ENCODE measurements at regions not wholly inside any gene's neighbourhood (a gene's known extent, or its start where the extent isn't known, plus 50 kb on each side); places are given as distances from the start of the nearest gene placed in this dataset.

- H3K4me3 Mint-ChIP-seq = no peak overlapping the region
- Histone ChIP-seq H3K4me1 (ENCODE audit: control insufficient read depth, insufficient read depth, low read length) (no peaks in the 10 kb centered on the region), H3K9me3 (ENCODE audit: control insufficient read depth, low read length) (no peaks in the 10 kb centered on the region), H3K36me3 (ENCODE audit: control insufficient read depth, insufficient read depth, low read length) (no peaks in the 10 kb centered on the region), H3K27me3 (ENCODE audit: control insufficient read depth, insufficient read depth, low read length, poor library complexity, severe bottlenecking) (no peaks in the 10 kb centered on the region), H3K9ac (ENCODE audit: extremely low read depth, low read length, poor library complexity, severe bottlenecking) (no peak overlapping the region), H3K27ac (ENCODE audit: low read depth, low read length) (no peak overlapping the region), H3K4me3 (ENCODE audit: low read length) (no peak overlapping the region)
- no peaks in the 10 kb centered on the region for H3K9me3 Mint-ChIP-seq
- WGBS, 2 experiments (ENCODE audit: insufficient coverage in 1 of 2, insufficient read length in 1 of 2) = 90 to 94% methylated on average over 3 of the region's 3 CpGs
- TF ChIP-seq CTCF (conservative IDR thresholded peaks at IDR 0.05) = no peak
- H3K27me3 Mint-ChIP-seq (ENCODE audit: insufficient read depth) = no peaks in the 10 kb centered on the region
- H3K4me1 Mint-ChIP-seq = no peaks in the 10 kb centered on the region
- H3K36me3 Mint-ChIP-seq (ENCODE audit: low read depth) = no peaks in the 10 kb centered on the region
- DNase-seq = no peak
- H3K27ac Mint-ChIP-seq = no peak overlapping the region
Observed at GRCh38 chr5:43771611-43772031, 168.6 kb downstream of the NNT start.

GRCh38 chr5:43769571-43770355, 166.8 kb downstream of the NNT start:
- H3K27me3 Mint-ChIP-seq (ENCODE audit: insufficient read depth) = no peaks in the 10 kb centered on the region
- H3K27ac ChIP-seq (ENCODE audit: low read depth, low read length) = no peak overlapping the region

More at GRCh38 chr5:43769571-43770355, 166.8 kb downstream of the NNT start:
- 92 to 100% methylated on average over 2 to 7 of the region's 7 CpGs for WGBS, 2 experiments (ENCODE audit: insufficient coverage in 1 of 2, insufficient read length in 1 of 2)
- Mint-ChIP-seq H3K36me3 (ENCODE audit: low read depth) (no peaks in the 10 kb centered on the region), H3K27ac (no peak overlapping the region), H3K4me1 (no peaks in the 10 kb centered on the region), H3K4me3 (no peak overlapping the region), H3K9me3 (no peaks in the 10 kb centered on the region)
- no peaks in the 10 kb centered on the region for H3K36me3 ChIP-seq (ENCODE audit: control insufficient read depth, insufficient read depth, low read length)
- no peak for DNase-seq
- H3K27me3 ChIP-seq (ENCODE audit: control insufficient read depth, insufficient read depth, low read length, poor library complexity, severe bottlenecking) = no peaks in the 10 kb centered on the region
- no peak for TF ChIP-seq CTCF (conservative IDR thresholded peaks at IDR 0.05)
- no peak overlapping the region for H3K9ac ChIP-seq (ENCODE audit: extremely low read depth, low read length, poor library complexity, severe bottlenecking)
- no peak overlapping the region for H3K4me3 ChIP-seq (ENCODE audit: low read length)
- H3K9me3 ChIP-seq (ENCODE audit: control insufficient read depth, low read length) = no peaks in the 10 kb centered on the region
- H3K4me1 ChIP-seq (ENCODE audit: control insufficient read depth, insufficient read depth, low read length) = no peaks in the 10 kb centered on the region

Measured in endodermal cell (in vitro differentiated cells).